SU-DHL-6 (cell line): ENCODE measurements at regions not wholly inside any gene's neighbourhood (a gene's known extent, or its start where the extent isn't known, plus 50 kb on each side); places are given as distances from the start of the nearest gene placed in this dataset.

Experiments used
- H2AFZ ChIP-seq: fragments of 200-600 bp; sonication (generic); 2 replicates; pipeline ENCODE4 v1.6.1; 2014; ENCODE audit warnings: low read depth, mild to moderate bottlenecking, moderate library complexity, mixed read lengths, antibody characterized with exemption, low read length; ENCODE audit not compliant: severe bottlenecking
- H3F3A ChIP-seq: fragments of 200-600 bp; shearing (Covaris generic); 2 replicates; pipeline ENCODE4 v1.6.0; 2016; ENCODE audit warnings: antibody characterized with exemption, mild to moderate bottlenecking; ENCODE audit not compliant: insufficient read depth
- H3K27ac ChIP-seq: fragments of 200-600 bp; sonication (generic); 2 replicates; pipeline ENCODE4 v1.5.1; 2016; ENCODE audit warnings: low read depth, mild to moderate bottlenecking, low read length, moderate library complexity, mixed read lengths
- H3K27me3 ChIP-seq: fragments of 200-600 bp; sonication (generic), shearing (Covaris generic); 2 replicates; pipeline ENCODE4 v1.6.0; 2014; ENCODE audit warnings: mild to moderate bottlenecking, low read length
- H3K36me3 ChIP-seq: fragments of 200-600 bp; sonication (generic); 2 replicates; pipeline ENCODE4 v1.6.1; 2014; ENCODE audit warnings: mild to moderate bottlenecking, low read length, mixed read lengths
- H3K4me2 ChIP-seq: fragments of 300-600, 200-600 bp; shearing (Covaris generic), sonication (generic); 2 replicates; pipeline ENCODE4 v1.6.0; 2014; ENCODE audit warnings: low read length, low read depth, mild to moderate bottlenecking; ENCODE audit not compliant: poor library complexity, severe bottlenecking
- H3K4me3 ChIP-seq: fragments of 200-600 bp; sonication (generic); 2 replicates; pipeline ENCODE4 v1.5.1; 2014; ENCODE audit warnings: antibody characterized with exemption, low read length, mild to moderate bottlenecking, mixed read lengths; ENCODE audit not compliant: insufficient read depth, poor library complexity, severe bottlenecking
- H3K79me2 ChIP-seq: fragments of 200-600 bp; sonication (generic); 2 replicates; pipeline ENCODE4 v1.6.1; 2014; ENCODE audit warnings: mild to moderate bottlenecking, low read length, moderate library complexity; ENCODE audit not compliant: insufficient read depth
- H3K9ac ChIP-seq: fragments of 200-600 bp; sonication (generic); 2 replicates; pipeline ENCODE4 v1.7.0; 2014; ENCODE audit warnings: mild to moderate bottlenecking, low read length
- H3K9me2 ChIP-seq: fragments of 200-600 bp; sonication (generic); replicated peaks from 2 replicates; pipeline ENCODE4 v1.6.1; 2014; ENCODE audit warnings: low read length; ENCODE audit not compliant: insufficient read depth
- H3K9me3 ChIP-seq: fragments of 200-600 bp; sonication (generic); 2 replicates; pipeline ENCODE4 v1.6.1; 2014; ENCODE audit warnings: low read length, mixed read lengths; ENCODE audit not compliant: insufficient read depth
- H4K20me1 ChIP-seq: fragments of 200-600 bp; sonication (generic); 2 replicates; pipeline ENCODE4 v1.6.1; 2014; ENCODE audit warnings: low read depth, mild to moderate bottlenecking, antibody characterized with exemption, low read length, moderate library complexity, mixed read lengths
- CTCF ChIP-seq: fragments of 200-600 bp; sonication (generic); IDR thresholded peaks from one replicate; pipeline ENCODE4 v1.5.1; 2017; ENCODE audit warnings: antibody characterized with exemption, mild to moderate bottlenecking, low read length, moderate library complexity; ENCODE audit not compliant: insufficient read depth, poor library complexity, severe bottlenecking
- EZH2phosphoT487 ChIP-seq: fragments of 200-600 bp; sonication (generic), shearing (Covaris generic); conservative IDR thresholded peaks from 2 replicates; pipeline ENCODE4 v1.6.1; 2018; ENCODE audit warnings: mild to moderate bottlenecking, antibody characterized with exemption, low read length, moderate library complexity, mixed read lengths

- 0 out of 2 replicates have a peak, but pooled peaks cover 3% of the 10 kb centered on the region for H3K36me3 ChIP-seq
- H3K27me3 ChIP-seq, result no peaks in the 10 kb centered on the region
- no peak overlapping the region for H2AFZ ChIP-seq
- H4K20me1 ChIP-seq, result no peaks in the 10 kb centered on the region
- no peaks in the 10 kb centered on the region for H3K9me2 ChIP-seq
- H3F3A ChIP-seq, result no peaks in the 10 kb centered on the region
- H3K27ac ChIP-seq, result no peak overlapping the region
- no peak for TF ChIP-seq EZH2phosphoT487
- no peak for TF ChIP-seq CTCF
- no peak overlapping the region for H3K4me2 ChIP-seq
- H3K9me3 ChIP-seq, result no peaks in the 10 kb centered on the region
- no peak overlapping the region for H3K4me3 ChIP-seq
- H3K79me2 ChIP-seq, result no peaks in the 10 kb centered on the region
- no peak overlapping the region for H3K9ac ChIP-seq
These were observed 453.4 kb downstream of the KCNJ18 start for GRCh38 chr17:22145605-22146178.

- no peaks in the 10 kb centered on the region for H3K79me2 ChIP-seq
- no peak overlapping the region for H2AFZ ChIP-seq
- H3K27ac ChIP-seq, result no peak overlapping the region
- H3K9me3 ChIP-seq, result no peaks in the 10 kb centered on the region
- no peak overlapping the region for H3K4me3 ChIP-seq
- H3K9me2 ChIP-seq, result no peaks in the 10 kb centered on the region
- no peaks in the 10 kb centered on the region for H3K36me3 ChIP-seq
- TF ChIP-seq EZH2phosphoT487, result no peak
- TF ChIP-seq CTCF, result no peak
- H4K20me1 ChIP-seq, result no peaks in the 10 kb centered on the region
- no peak overlapping the region for H3K4me2 ChIP-seq
- H3K9ac ChIP-seq, result no peak overlapping the region
- no peaks in the 10 kb centered on the region for H3K27me3 ChIP-seq
- no peaks in the 10 kb centered on the region for H3F3A ChIP-seq
These were observed 466.0 kb downstream of the KCNJ18 start for GRCh38 chr17:22158364-22158763.

- H2AFZ ChIP-seq, result no peak overlapping the region
- no peak overlapping the region for H3K4me2 ChIP-seq
- no peaks in the 10 kb centered on the region for H4K20me1 ChIP-seq
- no peaks in the 10 kb centered on the region for H3K9me2 ChIP-seq
- H3K4me3 ChIP-seq, result no peak overlapping the region
- H3K36me3 ChIP-seq, result no peaks in the 10 kb centered on the region
- no peaks in the 10 kb centered on the region for H3K79me2 ChIP-seq
- no peaks in the 10 kb centered on the region for H3F3A ChIP-seq
- no peaks in the 10 kb centered on the region for H3K9me3 ChIP-seq
- no peak overlapping the region for H3K27ac ChIP-seq
- TF ChIP-seq CTCF, result no peak
- TF ChIP-seq EZH2phosphoT487, result no peak
- H3K9ac ChIP-seq, result no peak overlapping the region
- no peaks in the 10 kb centered on the region for H3K27me3 ChIP-seq
These were observed 469.1 kb downstream of the KCNJ18 start for GRCh38 chr17:22161376-22161775.

GRCh38 chr17:22171631-22172030 is 479.3 kb downstream of the KCNJ18 start:
- no peaks in the 10 kb centered on the region for H3K9me2 ChIP-seq
- H3F3A ChIP-seq, result no peaks in the 10 kb centered on the region
- H3K27me3 ChIP-seq, result no peaks in the 10 kb centered on the region
- H2AFZ ChIP-seq, result no peak overlapping the region
- H3K4me2 ChIP-seq, result no peak overlapping the region
- TF ChIP-seq EZH2phosphoT487 (no peak), CTCF (no peak)
- H3K27ac ChIP-seq, result no peak overlapping the region
- no peaks in the 10 kb centered on the region for H4K20me1 ChIP-seq
- H3K79me2 ChIP-seq, result no peaks in the 10 kb centered on the region
- no peak overlapping the region for H3K4me3 ChIP-seq
- H3K36me3 ChIP-seq, result no peaks in the 10 kb centered on the region
- H3K9me3 ChIP-seq, result peaks cover 7% of the 10 kb centered on the region; the same call in 1 of the 2 replicates
- H3K9ac ChIP-seq, result no peak overlapping the region
